ENCODE measurements at regions not wholly inside any gene's neighbourhood (a gene's known extent, or its start where the extent isn't known, plus 50 kb on each side); places are given as distances from the start of the nearest gene placed in this dataset.

DNA sequence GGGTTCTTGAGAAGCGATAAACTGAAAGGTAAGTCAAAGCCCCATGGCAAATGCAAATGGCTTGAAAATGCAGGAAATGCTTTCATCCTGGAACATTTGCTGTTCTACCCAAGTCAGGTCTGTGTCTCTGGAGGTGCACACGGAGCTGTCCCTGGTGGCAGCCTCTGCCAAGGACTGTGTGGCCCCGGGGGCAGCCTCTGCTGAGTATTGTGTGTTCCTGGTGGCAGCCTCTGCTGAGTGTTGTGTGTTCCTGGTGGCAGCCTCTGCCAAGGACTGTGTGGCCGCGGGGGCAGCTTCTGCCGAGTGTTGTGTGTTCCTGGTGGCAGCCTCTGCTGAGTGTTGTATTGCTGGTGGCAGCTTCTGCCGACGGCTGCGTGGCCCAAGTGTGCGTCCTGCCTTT, 135.6 kb upstream of the ALKAL2 start:
- no peak for DNase-seq

DNA sequence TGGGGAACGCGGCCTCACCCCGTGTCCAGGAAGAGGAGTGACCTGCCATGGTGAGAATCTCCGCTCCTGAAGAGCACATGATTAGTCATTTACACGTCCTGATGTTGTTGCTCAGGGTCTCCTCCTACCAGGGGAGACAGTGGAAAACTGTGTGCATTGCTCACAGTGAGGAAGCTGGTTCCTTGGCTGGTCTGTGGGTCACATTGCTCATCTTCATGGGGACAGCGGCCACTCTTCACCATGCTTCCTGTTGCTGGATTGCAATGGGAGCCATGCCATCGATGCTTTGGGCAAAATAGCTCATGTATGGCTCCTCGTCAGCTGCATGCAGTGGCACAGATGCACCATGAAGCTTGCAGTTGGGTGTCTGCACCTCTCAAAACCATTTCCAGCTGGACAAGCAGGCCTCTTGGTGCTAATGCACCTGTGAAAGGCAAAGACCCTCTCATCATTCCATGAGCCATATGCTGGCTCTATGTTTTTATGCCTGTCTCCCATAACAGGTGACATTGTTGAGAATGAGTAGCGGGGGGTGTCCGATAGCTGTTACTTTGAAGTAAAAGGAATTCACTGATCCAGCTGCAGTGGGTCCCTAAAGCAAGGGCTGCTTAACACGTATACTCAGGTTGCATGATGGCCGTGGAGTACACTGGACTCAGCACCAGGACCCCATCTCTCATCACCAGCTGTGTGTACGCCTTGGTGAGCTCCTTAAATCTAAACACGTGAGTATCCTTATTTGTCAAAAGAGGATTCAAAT, 135.0 kb upstream of the ALKAL2 start:
- no peak for DNase-seq

DNA sequence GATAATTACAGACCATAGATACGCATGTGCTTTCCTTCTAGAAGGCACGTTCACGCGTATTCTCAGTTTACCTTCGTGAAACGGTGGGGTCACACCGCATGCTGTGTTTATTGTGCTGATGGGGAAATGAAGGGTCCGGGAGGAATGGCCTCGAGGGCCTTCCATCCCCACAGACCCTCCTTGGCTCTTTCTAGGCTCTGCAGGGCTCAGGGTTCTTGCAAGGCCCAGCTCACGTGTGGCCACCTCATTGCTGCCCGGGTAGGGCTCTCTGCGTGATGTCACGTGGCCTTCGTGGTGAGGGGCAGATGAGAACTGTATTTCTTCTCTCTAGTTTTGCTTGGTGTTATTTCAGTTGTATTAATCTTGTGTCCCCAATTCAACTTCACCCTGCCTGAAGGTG, 133.5 kb upstream of the ALKAL2 start:
- no peak for DNase-seq

DNA sequence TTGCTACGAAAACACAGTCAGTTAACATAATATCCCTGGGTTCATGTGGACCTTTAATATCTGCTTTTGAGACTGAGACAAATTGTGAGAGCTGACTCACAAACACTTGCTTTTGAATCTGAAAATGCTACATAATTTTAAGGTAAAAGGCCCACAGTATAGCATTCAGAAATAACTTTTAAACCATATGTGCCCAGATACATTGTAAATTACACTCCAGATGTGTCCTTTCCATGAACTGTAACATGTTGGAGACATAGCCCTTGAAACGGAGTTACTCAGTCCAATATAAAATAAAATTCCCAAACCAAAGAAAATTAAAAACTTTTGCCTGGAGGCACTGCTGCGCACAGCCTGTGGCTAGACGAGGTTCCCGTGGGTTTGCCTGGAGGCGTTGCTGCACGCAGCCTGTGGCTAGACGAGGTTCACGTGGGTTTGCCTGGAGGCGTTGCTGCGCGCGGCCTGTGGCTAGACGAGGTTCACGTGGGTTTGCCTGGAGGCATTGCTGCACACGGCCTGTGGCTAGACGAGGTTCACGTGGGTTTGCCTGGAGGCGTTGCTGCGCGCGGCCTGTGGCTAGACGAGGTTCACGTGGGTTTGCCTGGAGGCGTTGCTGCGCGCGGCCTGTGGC, 131.9 kb upstream of the ALKAL2 start:
- DNase-seq, result no peak

DNA sequence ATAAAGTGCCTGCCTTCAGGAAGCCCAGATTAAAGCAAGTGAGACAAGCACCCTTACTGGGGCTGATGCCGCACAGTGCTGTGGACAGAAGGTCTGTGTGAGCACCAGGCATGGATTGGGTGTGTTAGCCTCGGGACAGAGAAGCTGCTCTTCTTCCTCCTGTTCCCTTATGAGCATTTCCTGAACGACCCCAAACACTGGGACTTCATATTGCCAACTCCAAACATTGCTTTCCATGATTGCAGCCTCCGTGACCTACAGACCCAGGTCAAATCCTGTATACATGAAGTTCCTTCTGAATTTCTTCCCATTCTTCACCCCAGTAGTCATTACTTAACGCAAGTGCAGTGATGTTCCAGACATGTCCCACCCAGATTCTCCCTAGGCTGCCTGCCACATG, 129.8 kb upstream of the ALKAL2 start:
- no peak for DNase-seq

DNA sequence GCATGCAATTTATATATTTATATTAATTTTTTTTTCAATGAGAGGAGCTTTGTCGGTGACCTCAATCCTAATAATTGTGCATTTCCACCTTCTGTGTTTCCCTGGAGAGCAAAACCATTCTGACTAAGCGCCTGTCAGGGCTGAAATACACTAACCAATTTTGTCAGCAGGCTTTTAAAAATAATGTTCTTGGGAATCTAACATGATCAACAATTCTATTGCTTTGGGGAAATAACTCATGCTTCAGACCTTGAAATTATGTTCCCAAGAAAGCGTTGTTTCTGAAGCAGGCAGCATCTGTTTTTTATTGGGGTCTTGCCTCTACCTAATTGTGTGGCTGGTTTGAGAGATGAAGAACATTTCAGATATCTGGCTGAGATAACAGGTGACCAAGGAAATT, 129.1 kb upstream of the ALKAL2 start:
- DNase-seq, result no peak

DNA sequence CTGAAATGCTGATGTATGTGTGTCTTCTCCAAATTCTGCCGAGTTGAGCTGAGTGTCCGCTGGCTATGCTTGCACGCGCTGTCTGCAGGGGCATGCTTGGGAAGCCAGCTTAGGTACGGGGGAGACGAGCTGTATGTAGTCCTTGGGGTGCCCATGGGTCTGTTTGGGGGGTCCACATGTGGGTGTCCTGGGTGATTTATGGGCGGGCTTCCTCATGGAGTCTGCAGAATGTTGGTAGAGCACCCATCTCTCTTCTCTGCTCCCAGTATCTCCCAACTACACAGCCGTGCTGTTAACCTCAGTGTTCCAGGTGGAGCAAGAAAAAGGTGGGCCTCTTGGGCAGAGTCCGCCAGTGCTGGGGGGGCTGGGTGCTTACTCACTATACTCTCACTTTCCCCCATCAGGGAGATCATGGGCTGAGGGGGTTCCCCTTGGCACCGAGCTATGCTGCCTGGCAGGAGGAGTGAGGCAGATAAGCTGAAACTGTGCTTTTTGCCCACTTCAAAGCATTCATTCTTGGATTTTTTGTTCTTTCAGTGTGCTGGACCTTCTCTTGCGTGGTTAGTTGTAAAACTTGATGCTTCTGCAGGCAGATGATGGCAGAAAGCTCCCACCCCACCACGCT, 128.2 kb upstream of the ALKAL2 start:
- DNase-seq, result no peak

DNA sequence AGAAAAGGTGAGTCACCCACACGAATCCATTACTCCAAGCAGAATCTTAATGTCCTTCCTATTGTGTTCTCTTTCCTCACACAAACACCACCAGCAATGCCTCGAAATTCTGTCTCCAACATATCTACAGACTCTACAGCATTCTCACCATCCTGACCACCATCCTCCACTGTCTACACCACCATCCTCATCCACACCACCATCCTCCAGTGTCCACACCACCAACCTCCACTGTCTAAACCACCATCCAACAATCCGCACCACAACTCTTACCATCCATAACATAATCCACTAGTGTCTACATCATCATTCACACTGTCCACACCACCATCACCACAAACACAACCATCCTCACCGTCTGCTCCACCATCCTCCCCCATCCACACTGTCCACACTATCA, 121.6 kb upstream of the ALKAL2 start:
- DNase-seq, result no peak

DNA sequence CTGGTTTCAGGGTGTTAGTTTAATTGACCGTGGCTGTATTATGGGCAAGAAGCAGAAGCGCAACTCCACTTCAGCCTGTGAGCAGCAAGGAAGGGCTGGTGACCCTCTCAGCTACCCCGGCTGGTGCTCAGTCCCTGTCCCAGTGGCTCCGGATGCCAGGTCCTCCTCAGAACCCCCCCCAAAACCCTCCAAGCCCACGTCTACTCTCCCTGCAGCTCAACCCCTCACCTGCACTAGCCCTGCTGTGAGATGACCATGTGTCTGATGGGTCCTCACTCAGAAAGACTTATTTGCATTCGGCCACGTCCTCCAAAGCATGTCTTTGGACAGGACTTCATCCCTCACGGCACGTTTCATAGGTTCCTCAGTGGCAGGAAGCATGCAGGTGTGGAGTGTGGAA, 119.7 kb upstream of the ALKAL2 start:
- DNase-seq, result no peak

DNA sequence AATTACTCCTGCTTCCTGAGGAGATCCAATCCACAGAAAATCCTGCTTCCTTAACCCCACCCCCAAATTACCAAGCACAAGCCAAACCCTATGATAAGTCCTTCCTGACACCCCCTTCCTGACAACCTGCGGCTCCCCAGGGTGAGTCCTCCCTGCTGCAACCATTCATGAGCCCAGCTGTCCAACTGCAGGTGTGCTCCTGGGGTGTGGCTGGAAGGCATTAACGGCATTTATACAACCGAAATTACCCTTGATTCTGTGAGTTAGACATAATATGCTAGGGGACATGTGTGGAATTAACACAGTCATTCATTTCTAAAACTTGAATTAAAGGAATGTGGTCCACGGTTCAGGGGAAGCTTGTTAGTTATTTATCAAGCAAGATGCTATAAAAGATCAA, 119.0 kb upstream of the ALKAL2 start:
- no peak for DNase-seq

DNA sequence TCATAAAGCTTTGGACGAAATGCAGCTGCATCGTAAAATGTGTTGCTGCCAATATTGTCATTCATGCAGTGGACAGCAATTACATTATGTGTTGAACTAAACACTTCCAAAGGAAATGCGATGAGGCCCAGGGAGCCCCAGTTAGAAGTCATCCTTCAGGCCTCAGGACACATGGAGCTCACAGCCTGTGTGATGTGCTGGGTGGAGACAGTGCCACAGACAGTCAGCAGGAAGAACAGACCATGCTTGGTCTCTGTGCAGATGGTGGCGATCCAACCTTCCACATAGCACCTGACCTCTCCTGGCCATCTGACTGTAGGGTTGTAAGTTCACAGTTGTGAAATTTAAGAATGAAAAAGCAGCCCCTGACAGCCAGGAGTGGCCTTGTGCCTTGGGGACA, 118.3 kb upstream of the ALKAL2 start:
- no peak for DNase-seq

DNA sequence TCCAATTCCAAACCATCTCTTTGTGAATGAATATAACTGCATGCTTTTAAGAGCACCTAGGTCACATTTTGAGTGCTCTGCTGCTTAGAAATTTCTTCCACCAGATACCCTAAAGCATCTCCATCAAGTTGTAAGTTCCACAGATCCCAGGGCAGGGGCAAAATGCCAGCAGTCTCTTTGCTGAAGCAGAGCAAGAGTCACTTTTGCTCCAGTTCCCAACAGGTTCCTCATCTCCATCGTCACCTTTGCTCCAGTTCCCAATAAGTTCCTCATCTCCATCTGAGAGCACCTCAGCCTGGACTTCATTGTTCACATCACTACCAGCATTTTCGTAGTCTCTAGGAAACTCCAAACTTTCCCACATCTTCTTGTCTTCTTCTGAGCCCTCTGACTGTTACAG, 116.7 kb upstream of the ALKAL2 start:
- DNase-seq, result no peak

DNA sequence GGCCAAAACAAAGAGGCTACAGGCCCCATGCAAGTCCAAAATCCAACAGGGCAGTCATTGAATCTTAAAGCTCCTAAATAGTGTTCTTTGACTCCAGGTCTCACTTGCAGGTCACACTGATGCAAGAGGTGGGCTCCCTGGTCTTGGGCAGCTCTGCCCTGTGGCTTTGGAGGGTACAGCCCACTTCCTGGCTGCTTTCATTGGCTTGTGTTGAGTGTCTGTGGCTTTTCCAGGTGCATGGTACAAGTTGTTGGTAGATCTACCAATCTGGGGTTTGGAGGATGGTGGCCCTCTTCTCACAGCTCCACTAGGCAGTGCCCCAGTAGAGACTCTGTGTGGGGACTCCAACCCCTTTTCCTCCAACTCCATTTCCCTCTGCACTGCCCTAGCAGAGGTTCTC, 115.8 kb upstream of the ALKAL2 start:
- DNase-seq, result no peak

DNA sequence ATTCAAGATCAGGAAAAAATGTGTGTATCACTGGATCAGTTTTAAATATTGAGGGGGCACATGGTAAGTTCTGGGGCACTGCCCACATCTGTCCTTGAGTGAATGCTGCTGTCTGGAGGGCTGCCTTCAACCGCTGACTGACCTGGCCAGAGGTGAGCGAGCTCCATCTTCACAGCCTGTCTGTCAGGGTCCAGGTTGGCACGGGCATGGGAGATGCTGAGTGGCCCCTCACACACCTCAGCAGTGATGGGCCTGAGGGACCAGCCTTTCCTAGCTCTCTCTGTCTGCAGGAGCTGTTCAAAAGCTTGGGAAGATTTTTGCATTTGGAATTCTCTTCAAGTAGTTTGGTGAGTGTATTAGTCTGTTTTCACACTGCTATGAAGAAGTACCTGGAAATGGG, 114.8 kb upstream of the ALKAL2 start:
- DNase-seq, result no peak

DNA sequence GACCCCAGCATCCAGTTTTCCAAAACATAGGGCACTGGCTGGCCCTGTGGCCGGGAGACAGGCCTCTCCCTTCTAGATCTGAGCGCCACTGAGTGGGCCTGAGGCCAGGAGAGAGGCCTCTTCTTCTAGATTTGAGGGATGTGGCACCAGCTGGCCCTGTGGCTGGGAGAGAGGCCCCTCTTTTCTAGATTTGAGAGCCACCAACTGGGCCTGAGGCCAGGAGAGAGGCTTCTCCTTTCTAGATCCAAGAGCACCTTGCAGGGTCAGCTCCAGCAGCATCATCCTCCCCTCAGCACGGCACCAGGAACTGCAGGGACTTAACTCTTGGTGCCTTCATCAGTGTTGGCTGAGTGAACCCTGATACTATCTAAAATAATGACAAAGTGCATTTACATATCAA, 114.3 kb upstream of the ALKAL2 start:
- DNase-seq, result no peak

DNA sequence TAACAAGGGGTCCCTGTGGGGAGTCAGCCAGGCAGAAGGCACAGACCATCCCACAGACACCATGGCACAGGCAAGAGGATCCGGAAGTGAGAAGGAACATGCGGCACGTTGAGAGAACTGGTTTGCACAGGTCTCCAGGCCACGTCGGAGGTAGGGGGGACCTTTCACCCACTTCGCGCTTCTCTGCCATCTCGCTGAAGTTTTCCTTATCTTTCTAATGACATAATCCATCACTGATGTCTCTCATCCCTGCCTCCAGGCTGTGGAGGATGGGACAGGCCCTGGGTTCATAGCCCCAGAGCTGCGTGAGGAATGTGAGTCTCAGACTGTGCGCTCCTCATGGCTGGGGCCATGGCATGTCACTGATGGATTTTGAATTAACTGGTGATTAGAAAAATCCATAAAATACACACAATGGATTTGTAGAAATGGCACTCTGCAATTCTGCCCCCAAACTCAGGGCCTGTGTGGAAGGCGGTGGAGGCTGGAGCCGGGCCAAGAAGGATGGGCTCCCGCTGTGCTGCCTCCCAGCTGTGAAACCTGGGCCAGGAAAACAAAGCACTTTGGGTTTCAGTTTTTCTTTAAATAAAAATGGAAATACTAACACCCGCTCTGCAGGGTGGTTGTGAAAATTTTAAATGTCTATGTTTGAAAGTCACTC, 113.3 kb upstream of the ALKAL2 start:
- no peak for DNase-seq

DNA sequence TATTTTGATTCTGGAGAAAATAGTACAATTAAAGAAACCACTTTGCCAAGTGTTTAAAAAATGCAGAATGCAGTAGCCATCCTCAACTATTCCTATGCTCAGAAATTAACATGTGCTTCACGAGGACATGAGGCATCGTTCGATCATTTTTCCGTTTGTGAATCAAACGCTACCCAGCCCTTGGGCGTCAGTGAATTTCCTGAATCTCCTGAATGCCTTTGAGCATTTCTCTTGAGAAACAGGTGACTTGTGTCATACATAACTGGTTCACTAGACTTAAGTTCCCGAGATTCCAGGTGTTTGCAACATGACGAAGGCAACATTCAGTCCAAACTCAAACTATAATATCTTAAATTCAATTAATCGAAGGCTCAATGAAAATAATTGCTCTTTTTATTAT, 110.0 kb upstream of the ALKAL2 start:
- DNase-seq, result no peak

DNA sequence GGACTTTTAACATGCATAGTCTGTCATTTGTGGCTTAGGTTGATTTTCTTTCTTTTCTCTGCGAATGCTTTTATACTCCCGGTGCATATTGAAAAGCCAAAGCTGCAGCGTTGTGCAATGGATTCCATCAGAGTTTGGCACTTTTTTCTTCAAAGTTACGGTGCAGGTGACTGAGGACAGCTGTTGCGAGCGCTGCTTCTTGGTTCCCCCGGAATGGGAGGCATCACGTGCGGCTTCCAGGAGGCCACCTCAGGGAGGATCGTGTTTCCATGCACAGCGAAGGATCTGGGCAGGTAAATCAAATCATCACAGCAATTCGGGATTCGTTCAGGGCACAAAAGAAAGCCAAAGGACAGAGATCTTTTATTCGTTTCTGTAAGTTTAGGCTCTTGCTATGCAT, 109.6 kb upstream of the ALKAL2 start:
- no peak for DNase-seq

DNA sequence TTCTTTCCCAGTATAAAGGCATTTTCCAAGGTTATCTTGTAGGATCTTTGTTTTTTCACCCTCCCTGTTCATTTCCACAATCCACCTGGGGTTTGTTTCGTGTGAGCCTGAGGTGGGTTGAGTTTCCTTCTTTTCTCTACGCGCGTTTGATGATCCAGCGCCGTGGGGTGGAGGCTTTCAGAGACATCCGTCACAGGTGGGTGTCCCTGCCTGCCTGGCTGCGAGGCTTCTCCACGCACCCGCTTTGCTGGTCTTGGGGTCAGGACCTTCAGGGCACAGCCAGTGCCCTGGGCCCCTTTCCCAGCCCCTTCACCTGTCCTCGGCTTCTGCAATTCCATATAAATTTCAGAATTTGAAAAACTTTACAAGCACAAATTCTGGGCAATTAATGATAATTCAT, 109.0 kb upstream of the ALKAL2 start:
- no peak for DNase-seq

DNA sequence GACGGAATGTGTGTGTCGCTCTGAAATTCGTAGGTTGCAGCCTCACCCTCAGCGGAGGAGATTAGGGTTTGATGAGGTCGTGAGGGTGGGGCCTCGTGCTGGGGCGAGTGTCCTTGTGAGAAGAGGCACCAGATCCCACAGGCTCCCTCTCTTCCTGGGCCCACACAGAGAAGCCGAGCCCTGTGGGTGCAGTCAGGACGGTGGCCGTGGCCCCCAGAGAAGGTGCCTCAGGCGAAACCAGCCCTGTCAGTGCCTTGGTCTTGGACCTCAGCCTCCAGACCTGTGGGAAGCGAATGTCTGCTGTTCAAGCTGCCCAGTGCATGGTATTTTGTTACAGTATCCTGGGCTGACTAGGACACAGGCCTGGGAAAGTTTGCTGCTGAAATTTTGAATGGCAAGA, 108.0 kb upstream of the ALKAL2 start:
- no peak for DNase-seq

DNA sequence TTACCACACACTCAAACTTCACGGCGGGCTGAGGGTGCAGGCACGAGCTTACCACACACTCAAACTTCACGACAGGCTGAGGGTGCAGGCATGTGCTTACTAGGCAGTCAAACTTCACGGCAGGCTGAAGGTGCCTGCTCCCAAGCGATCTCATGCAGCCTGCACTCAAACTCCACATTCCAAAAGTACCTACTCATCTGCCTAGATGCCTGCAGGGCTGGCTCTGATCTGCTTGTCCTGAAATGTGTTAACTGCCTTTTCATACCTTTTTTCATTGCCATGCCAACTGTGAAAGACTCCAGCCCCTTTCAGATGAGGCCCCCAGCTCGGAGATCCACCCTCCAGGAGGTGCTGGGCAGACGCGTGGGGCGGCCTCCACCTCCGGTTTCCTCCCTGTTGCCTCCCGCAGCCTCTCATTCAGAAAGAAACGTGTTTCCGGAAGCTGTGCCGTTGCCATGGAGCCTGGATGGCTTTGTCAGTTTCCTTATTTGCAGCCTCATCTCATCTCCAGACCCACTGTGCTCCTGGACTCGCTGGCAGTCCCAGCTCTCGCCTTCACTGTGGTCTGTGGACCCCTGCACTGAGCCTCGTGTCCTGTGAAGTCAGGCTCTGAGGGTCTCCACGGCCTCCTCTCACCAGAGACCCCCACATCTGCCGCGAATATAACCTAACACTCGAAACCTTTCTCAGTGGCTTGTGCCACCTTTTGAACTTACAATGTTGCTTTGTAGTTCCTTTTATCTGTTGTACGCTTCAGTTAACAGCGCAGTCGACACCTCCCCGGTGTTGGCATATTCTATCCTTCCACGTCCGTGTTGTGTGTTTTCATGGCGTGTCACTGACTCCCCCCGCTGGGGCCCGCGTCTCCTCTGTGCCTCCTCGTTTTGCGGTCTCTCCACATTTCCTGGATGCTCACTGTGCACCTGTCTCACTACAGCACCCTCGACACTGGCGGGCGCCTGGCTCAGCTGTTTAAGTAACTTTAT, 106.1 kb upstream of the ALKAL2 start:
- peak; percentile 17 for DNase-seq

DNA sequence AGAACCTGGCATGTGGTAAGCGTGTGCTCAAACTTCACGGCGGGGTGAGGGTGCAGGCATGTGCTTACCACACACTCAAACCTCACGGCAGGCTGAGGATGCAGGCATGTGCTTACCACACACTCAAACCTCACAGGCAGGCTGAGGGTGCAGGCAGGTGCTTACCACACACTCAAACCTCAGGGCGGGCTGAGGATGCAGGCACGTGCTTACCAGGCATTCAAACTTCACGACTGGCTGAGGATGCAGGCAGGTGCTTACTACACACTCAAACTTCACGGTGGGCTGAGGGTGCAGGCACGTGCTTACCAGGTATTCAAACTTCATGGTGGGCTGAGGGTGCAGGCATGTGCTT, 105.0 kb upstream of the ALKAL2 start:
- no peak for DNase-seq
